ENCODE measurements at regions not wholly inside any gene's neighbourhood (a gene's known extent, or its start where the extent isn't known, plus 50 kb on each side); places are given as distances from the start of the nearest gene placed in this dataset.

DNA sequence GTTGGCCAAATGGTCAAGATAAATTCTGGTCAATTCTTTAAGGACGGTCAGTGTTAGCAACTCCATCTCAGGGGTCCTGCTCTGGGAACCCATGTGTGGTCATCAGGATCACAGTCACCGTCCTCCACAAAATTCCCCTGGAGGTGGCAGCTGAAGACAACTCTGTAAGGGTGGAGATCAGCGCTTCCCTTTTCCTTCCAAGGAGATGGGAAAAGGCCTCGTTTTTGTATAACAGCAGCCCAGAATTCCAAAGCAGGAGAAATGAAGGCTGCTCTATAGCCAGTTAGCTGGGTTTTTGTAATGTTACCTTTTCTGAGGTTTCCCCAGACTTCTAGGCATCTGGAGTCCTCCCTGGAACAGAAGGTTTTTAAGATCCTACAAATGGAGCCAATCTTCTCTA, 334.8 kb downstream of the MYCN start (continued):
- TF ChIP-seq, protein P1, sequence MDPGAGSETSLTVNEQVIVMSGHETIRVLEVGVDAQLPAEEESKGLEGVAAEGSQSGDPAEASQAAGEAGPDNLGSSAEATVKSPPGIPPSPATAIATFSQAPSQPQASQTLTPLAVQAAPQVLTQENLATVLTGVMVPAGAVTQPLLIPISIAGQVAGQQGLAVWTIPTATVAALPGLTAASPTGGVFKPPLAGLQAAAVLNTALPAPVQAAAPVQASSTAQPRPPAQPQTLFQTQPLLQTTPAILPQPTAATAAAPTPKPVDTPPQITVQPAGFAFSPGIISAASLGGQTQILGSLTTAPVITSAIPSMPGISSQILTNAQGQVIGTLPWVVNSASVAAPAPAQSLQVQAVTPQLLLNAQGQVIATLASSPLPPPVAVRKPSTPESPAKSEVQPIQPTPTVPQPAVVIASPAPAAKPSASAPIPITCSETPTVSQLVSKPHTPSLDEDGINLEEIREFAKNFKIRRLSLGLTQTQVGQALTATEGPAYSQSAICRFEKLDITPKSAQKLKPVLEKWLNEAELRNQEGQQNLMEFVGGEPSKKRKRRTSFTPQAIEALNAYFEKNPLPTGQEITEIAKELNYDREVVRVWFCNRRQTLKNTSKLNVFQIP (CRISPR knock-in tag; IDR thresholded peaks at IDR 0.05; ENCODE audit: borderline replicate concordance, low read depth), result no peak
- no peak for TF ChIP-seq ZNF8 (CRISPR knock-in tag; IDR thresholded peaks at IDR 0.05)

DNA sequence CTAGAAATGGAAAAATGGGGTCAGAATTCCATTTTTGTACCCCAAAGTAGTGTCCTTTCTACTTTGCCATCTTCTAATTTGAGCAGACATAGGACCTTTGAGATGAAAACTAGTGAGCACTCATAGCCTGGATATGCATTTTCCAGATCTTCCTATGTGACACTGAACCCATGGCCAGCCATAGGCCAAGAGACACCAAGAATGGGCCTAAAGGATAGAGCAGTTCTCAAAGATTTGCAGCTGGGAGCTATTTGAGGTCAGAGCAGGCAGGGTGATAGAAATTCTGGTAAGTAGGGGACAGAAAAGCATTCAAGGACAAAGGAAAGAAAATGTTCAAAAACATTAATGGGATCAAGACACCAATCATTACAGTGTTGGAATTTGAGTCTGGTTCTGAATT, 332.8 kb downstream of the MYCN start:
- ATAC-seq, result no peak
- no peak for TF ChIP-seq TOX (CRISPR knock-in tag; IDR thresholded peaks at IDR 0.05; ENCODE audit: borderline replicate concordance)
- TF ChIP-seq ZFP30 (CRISPR knock-in tag; IDR thresholded peaks at IDR 0.05), result no peak
- TF ChIP-seq GLIS3 (CRISPR knock-in tag; IDR thresholded peaks at IDR 0.05), result no peak
- TF ChIP-seq, protein P2, sequence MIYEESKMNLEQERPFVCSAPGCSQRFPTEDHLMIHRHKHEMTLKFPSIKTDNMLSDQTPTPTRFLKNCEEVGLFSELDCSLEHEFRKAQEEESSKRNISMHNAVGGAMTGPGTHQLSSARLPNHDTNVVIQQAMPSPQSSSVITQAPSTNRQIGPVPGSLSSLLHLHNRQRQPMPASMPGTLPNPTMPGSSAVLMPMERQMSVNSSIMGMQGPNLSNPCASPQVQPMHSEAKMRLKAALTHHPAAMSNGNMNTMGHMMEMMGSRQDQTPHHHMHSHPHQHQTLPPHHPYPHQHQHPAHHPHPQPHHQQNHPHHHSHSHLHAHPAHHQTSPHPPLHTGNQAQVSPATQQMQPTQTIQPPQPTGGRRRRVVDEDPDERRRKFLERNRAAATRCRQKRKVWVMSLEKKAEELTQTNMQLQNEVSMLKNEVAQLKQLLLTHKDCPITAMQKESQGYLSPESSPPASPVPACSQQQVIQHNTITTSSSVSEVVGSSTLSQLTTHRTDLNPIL (CRISPR knock-in tag; IDR thresholded peaks at IDR 0.05; ENCODE audit: low read depth), result no peak
- TF ChIP-seq PPARA (CRISPR knock-in tag; IDR thresholded peaks at IDR 0.05; ENCODE audit: borderline replicate concordance), result no peak
- no peak for TF ChIP-seq ZNF8 (CRISPR knock-in tag; IDR thresholded peaks at IDR 0.05)
- TF ChIP-seq, protein P1 (CRISPR knock-in tag; IDR thresholded peaks at IDR 0.05; ENCODE audit: borderline replicate concordance, low read depth), result no peak
- TF ChIP-seq BACH2 (CRISPR knock-in tag; IDR thresholded peaks at IDR 0.05; ENCODE audit: borderline replicate concordance), result no peak
- TF ChIP-seq, protein P3, sequence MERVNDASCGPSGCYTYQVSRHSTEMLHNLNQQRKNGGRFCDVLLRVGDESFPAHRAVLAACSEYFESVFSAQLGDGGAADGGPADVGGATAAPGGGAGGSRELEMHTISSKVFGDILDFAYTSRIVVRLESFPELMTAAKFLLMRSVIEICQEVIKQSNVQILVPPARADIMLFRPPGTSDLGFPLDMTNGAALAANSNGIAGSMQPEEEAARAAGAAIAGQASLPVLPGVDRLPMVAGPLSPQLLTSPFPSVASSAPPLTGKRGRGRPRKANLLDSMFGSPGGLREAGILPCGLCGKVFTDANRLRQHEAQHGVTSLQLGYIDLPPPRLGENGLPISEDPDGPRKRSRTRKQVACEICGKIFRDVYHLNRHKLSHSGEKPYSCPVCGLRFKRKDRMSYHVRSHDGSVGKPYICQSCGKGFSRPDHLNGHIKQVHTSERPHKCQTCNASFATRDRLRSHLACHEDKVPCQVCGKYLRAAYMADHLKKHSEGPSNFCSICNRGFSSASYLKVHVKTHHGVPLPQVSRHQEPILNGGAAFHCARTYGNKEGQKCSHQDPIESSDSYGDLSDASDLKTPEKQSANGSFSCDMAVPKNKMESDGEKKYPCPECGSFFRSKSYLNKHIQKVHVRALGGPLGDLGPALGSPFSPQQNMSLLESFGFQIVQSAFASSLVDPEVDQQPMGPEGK (CRISPR knock-in tag; IDR thresholded peaks at IDR 0.05; ENCODE audit: borderline replicate concordance), result no peak
- TF ChIP-seq, protein P4, sequence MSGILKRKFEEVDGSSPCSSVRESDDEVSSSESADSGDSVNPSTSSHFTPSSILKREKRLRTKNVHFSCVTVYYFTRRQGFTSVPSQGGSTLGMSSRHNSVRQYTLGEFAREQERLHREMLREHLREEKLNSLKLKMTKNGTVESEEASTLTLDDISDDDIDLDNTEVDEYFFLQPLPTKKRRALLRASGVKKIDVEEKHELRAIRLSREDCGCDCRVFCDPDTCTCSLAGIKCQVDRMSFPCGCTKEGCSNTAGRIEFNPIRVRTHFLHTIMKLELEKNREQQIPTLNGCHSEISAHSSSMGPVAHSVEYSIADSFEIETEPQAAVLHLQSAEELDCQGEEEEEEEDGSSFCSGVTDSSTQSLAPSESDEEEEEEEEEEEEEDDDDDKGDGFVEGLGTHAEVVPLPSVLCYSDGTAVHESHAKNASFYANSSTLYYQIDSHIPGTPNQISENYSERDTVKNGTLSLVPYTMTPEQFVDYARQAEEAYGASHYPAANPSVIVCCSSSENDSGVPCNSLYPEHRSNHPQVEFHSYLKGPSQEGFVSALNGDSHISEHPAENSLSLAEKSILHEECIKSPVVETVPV (CRISPR knock-in tag; IDR thresholded peaks at IDR 0.05), result no peak

DNA sequence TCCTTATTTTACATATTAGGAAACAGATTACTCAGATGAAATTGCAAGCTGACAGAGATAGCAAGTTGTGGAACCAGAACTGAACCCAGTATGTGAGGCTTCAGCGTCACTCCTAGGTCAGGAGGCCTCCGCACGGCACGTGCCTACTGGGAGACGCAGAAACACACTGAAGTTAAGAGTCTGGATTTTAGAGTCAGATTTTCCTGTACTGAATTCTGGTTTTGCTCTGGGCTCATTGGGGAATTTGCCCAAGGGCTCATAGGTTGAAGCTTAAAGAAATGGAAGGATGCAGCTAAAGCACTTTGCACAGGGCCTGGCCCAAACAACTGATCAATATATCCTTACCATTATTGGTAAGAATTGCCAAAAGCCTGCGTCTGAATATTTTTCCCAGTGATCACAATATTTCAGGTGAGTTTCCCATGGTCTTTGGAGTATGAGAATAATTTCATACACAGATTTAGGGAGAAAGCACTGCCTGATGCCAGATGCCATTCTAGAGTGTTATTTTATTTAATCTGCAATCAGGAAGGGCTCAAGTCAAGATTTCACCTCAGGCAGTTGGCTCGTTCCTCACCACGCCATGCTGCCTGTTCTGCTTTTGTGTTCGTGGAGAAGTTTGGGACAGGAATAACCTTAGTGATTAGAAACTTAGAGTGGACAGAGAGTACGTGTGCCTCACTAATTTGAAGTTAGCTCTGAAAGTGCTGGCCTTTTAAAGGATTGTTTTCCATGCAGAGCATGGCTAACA, 331.9 kb downstream of the MYCN start:
- TF ChIP-seq GLIS3 (CRISPR knock-in tag; IDR thresholded peaks at IDR 0.05), result no peak
- TF ChIP-seq, protein P5, sequence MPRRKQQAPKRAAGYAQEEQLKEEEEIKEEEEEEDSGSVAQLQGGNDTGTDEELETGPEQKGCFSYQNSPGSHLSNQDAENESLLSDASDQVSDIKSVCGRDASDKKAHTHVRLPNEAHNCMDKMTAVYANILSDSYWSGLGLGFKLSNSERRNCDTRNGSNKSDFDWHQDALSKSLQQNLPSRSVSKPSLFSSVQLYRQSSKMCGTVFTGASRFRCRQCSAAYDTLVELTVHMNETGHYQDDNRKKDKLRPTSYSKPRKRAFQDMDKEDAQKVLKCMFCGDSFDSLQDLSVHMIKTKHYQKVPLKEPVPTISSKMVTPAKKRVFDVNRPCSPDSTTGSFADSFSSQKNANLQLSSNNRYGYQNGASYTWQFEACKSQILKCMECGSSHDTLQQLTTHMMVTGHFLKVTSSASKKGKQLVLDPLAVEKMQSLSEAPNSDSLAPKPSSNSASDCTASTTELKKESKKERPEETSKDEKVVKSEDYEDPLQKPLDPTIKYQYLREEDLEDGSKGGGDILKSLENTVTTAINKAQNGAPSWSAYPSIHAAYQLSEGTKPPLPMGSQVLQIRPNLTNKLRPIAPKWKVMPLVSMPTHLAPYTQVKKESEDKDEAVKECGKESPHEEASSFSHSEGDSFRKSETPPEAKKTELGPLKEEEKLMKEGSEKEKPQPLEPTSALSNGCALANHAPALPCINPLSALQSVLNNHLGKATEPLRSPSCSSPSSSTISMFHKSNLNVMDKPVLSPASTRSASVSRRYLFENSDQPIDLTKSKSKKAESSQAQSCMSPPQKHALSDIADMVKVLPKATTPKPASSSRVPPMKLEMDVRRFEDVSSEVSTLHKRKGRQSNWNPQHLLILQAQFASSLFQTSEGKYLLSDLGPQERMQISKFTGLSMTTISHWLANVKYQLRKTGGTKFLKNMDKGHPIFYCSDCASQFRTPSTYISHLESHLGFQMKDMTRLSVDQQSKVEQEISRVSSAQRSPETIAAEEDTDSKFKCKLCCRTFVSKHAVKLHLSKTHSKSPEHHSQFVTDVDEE (CRISPR knock-in tag; IDR thresholded peaks at IDR 0.05), result 0 out of 2 replicates have a peak, but pooled peaks have one; percentile 14
- no peak for ATAC-seq

DNA sequence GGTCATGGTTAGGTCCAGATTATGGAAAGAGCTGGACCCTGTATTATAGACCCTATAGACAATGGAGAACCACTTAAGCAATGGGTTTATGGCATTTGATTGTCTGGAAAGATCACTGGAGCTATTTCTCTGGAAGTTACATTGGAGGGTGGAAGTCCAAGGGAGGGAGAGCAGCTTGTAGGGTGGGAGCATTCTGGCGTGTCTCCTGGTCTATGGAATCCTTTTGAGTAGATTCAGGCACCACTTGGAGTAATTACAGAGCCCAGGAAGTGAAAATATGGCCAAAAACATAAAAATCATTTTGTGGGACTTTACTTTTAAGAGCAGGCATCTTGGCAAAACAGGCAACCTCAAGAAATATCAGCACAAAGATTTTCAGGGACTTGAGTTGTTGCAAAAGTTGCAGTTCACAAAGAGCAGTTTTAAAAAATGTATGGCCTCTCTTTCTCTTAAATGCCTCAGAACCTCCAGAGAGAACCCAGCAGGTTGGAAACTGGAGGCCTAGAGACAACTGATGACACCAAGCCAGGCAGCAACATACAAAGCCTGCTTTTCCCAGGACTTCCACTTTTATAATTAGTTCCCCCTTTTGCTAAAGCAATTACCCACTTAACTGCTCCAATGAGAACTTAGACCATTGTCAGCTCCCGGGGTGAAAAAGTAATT, 331.0 kb downstream of the MYCN start:
- ATAC-seq, result no peak
- TF ChIP-seq ZFP30 (CRISPR knock-in tag; IDR thresholded peaks at IDR 0.05) (no peak), ZC3H10 (CRISPR knock-in tag; IDR thresholded peaks at IDR 0.05) (no peak), ZNF70 (CRISPR knock-in tag; IDR thresholded peaks at IDR 0.05) (no peak), ZFP3 (CRISPR knock-in tag; IDR thresholded peaks at IDR 0.05) (no peak), OSR1 (CRISPR knock-in tag; IDR thresholded peaks at IDR 0.05) (no peak)
- TF ChIP-seq, protein P3 (CRISPR knock-in tag; IDR thresholded peaks at IDR 0.05; ENCODE audit: borderline replicate concordance), result no peak
- TF ChIP-seq, protein P5 (CRISPR knock-in tag; IDR thresholded peaks at IDR 0.05), result no peak
